Activated CD4-positive, alpha-beta T cell treated with anti-CD3 and anti-CD28 coated beads, Interleukin-2, amount 10 ng/mL, durations not matched to agents 7 days and 5 days (primary cell): ENCODE measurements at regions not wholly inside any gene's neighbourhood (a gene's known extent, or its start where the extent isn't known, plus 50 kb on each side); places are given as distances from the start of the nearest gene placed in this dataset.
"Not testable (repeated sequence)": the region's sequence is repeated elsewhere in the genome, so short reads cannot be mapped to it uniquely, and the experiment has no call there.

Experiments
- CTCF ChIA-PET: fragments of 350-600 bp; sonication (Branson Sonifier 250); formaldehyde crosslinking; loops from one replicate; lab custom pipeline; 2021; ENCODE audit warnings: antibody characterized with exemption; lab: Charles Lee
- POLR2A ChIA-PET: fragments of 350-600 bp; sonication (Branson Sonifier 250); formaldehyde crosslinking; loops from one replicate; lab custom pipeline; 2021; ENCODE audit warnings: antibody characterized with exemption; lab: Charles Lee
- DNase-seq: peaks from one replicate; pipeline ENCODE4 v3.0.0-alpha.2; 2020
- H3K27ac Mint-ChIP-seq: one replicate; pipeline ENCODE4 v1.8.0; 2021; ENCODE audit warnings: mild to moderate bottlenecking, moderate library complexity, mixed read lengths
- H3K27me3 Mint-ChIP-seq: one replicate; pipeline ENCODE4 v1.8.0; 2021; ENCODE audit warnings: mixed read lengths
- H3K36me3 Mint-ChIP-seq: one replicate; pipeline ENCODE4 v1.8.0; 2021; ENCODE audit warnings: low read depth, mixed read lengths
- H3K4me1 Mint-ChIP-seq: one replicate; pipeline ENCODE4 v1.8.0; 2021; ENCODE audit warnings: mixed read lengths
- H3K4me3 Mint-ChIP-seq: one replicate; pipeline ENCODE4 v1.8.0; 2021; ENCODE audit warnings: mild to moderate bottlenecking, moderate library complexity, mixed read lengths
- H3K9me3 Mint-ChIP-seq: one replicate; pipeline ENCODE4 v1.8.0; 2021; ENCODE audit warnings: mixed read lengths

DNA sequence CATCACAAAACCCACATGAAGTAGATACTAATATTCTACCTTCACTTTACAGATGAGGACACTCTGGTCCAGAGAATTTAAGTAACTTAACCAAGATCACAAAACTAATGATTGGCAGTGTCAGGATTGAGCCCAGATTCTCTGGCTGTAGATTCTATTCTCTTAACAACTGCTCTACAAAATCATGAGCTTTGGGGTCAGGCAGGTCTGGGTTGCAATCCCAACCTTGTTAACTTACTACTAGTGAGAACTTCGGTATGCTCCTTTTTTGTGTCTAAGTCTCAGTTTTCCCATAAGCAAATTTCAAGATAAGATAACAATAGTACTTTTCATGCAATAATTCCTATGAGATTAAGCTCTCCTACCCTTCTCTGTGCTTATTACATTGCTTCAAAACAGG, 127.5 kb downstream of the SPDYE17 start:
- H3K4me3 Mint-ChIP-seq, H3K27me3 Mint-ChIP-seq, POLR2A ChIA-PET, H3K9me3 Mint-ChIP-seq, H3K27ac Mint-ChIP-seq, H3K4me1 Mint-ChIP-seq, H3K36me3 Mint-ChIP-seq, DNase-seq, CTCF ChIA-PET: not testable (repeated sequence)

DNA sequence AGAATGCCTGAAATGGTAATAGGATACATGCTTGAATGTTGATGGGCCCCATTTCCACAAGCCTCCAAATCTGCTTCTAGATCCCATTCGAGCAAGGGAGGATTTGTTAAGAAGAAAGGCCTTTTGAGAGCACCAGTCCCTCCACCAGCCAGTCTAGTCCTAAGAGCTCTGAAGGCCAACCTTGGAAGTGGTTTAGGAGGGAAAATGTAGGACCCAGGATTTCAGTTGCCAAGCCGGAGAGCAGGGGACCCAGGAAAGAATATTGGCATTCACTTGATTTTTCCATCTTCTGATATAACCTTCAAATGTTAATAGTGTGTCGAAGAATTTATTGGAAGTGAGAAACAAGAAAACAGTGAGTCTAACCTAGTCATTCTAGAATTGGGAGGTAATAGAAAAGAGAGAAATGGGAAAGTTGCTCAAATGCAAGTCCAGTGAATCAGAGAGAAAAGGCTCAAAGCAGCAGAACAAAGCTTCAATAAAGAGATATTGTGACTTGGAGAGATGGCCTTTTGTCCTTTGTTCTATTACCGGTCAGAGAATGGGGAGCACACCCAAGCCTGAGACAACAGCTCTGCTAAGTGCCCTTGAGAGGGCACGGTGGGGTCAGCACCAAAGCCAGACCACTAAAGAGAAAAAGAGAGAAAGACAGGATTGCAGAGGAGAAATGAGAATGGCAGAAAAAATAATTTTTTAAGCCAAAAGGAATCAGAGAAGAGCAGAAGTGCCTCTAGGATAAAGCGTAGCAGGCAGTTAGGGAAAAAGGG, 130.0 kb downstream of the SPDYE17 start:
- CTCF ChIA-PET: not testable (repeated sequence)

DNA sequence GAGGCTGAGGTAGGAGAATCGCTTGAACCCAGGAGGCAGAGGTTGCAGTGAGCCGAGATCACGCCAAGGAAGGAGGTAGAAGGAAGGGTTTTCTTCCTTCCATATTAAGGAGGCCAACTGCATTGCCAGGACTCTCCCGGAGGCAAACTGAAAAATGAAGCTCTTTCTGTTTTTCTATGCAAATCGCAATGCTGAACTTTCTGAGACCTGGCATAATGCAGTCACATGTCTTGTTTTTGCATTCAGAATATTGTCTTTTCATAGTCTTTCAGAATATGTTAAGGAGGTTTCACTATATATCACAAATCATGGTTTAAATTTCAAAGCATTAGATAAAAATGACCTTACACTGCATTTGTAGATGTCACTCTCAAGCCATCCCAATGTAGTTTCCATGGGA, 133.4 kb downstream of the SPDYE17 start:
- POLR2A ChIA-PET, H3K27ac Mint-ChIP-seq, DNase-seq, CTCF ChIA-PET, H3K4me3 Mint-ChIP-seq, H3K27me3 Mint-ChIP-seq, H3K36me3 Mint-ChIP-seq, H3K9me3 Mint-ChIP-seq, H3K4me1 Mint-ChIP-seq: not testable (repeated sequence)

More for the DNA sequence above, 130.0 kb downstream of the SPDYE17 start:
- H3K36me3 Mint-ChIP-seq, POLR2A ChIA-PET, H3K27me3 Mint-ChIP-seq, H3K9me3 Mint-ChIP-seq, H3K4me3 Mint-ChIP-seq, H3K4me1 Mint-ChIP-seq, DNase-seq, H3K27ac Mint-ChIP-seq: not testable (repeated sequence)

DNA sequence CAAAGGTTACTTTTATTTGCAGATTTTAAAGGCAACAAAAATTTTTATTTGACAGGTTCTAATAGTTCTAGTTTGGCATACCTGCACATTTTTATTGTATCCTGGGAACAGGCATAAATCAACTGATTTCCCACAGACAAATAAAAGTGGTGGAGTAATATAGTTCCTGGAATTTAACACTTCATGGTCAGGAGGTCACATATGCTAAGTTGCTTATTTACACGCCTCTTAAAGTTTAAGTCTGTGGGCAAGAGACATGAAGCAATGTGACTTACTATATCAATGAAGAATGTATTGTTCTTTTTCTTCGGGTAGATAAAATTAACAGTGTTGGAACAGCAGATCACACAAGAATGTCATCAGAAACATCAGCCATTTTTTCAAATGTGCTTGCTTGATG, 135.2 kb downstream of the SPDYE17 start:
- CTCF ChIA-PET, H3K27ac Mint-ChIP-seq, POLR2A ChIA-PET, DNase-seq, H3K4me3 Mint-ChIP-seq, H3K27me3 Mint-ChIP-seq, H3K36me3 Mint-ChIP-seq, H3K9me3 Mint-ChIP-seq, H3K4me1 Mint-ChIP-seq: not testable (repeated sequence)

DNA sequence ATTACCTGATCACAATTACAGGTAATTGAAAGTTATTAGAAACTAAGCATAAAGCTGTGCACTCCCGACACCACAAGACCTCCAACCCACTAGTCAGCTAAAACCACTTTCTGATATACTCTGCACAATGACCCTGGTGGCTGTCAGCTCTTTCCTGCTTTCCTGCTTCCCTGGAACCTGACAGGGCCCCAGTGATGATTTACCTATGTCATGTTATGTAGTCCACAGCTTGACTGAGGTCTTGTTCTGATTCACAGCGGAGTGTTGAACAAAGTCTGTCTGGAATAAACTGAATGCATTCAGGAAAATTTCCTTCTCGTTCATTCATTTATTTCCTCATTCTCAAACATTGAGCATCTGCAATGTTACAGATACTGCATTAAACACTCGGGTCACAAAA, 136.5 kb downstream of the SPDYE17 start:
- POLR2A ChIA-PET, CTCF ChIA-PET, H3K4me1 Mint-ChIP-seq: not testable (repeated sequence)

DNA sequence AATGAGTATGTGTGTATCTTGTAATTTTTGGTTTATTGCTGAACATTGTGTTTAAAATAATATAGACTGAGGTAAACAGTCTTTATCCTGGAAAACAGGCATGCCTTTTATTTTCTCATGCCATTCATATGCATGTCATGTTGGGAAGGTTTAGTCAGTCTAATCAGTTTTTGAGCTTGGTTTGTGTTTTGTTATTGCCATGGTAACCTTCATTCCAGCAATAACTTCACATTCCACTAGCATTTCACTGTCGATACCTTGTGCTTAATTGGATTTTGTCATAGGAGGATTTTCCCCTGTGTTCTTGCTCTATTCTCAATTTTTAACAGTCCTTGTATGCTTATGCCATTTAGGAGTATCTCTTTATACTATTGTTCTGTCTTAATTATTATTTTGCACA, 140.4 kb downstream of the SPDYE17 start:
- H3K4me1 Mint-ChIP-seq, H3K27ac Mint-ChIP-seq, DNase-seq, CTCF ChIA-PET, H3K9me3 Mint-ChIP-seq, H3K36me3 Mint-ChIP-seq, POLR2A ChIA-PET, H3K27me3 Mint-ChIP-seq, H3K4me3 Mint-ChIP-seq: not testable (repeated sequence)

More for the DNA sequence above, 136.5 kb downstream of the SPDYE17 start:
- not testable (repeated sequence) for DNase-seq, H3K27ac Mint-ChIP-seq, H3K27me3 Mint-ChIP-seq, H3K36me3 Mint-ChIP-seq, H3K4me3 Mint-ChIP-seq, H3K9me3 Mint-ChIP-seq

DNA sequence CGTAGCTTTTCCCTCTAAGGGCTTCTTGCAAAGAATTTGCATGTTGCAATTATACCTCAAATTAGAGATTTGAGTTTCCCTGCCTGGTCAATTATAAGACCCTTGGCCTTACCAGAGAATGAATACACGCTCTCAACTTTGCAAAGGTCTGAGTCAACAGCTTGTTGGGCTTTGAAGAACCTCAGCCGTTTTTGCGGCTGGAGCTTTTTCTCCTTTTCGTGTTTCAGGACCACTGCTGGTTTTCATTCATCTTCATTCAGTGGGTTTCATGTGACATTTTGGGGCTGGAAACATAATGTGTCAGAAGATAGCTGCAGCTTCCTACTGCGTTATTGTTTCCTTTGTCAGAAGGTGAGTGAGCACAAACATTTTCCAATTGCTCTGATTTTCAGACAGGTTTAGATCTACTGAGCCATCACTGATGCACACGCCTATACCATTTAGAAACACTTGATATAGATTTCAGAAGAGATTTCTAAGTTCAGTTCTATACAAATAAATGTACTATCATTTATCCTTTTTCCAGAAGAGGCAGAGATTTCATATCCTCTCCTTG, 152.3 kb downstream of the SPDYE17 start:
- H3K4me1 Mint-ChIP-seq, H3K27ac Mint-ChIP-seq, H3K36me3 Mint-ChIP-seq, H3K27me3 Mint-ChIP-seq, DNase-seq, H3K9me3 Mint-ChIP-seq, POLR2A ChIA-PET, H3K4me3 Mint-ChIP-seq, CTCF ChIA-PET: not testable (repeated sequence)

DNA sequence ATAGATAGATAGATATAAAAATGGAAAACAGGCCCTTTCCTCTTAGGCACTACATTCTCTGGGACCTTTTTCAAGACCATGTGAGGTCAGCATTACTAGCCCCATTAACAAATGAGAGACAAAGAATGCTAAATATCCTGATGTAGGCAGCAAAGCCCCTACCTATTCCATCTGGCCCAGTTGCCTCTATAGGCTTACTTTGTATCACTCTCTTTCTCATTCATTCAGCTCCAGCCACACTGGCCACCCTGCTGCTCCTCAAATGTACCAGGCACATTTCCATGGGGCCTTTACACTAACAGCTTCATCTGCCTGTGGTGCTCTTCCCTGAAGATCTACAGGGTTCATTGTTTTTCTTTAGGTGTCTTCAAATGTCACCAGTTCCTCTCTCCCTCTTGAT, 156.4 kb downstream of the SPDYE17 start:
- CTCF ChIA-PET, H3K36me3 Mint-ChIP-seq, H3K9me3 Mint-ChIP-seq, H3K27me3 Mint-ChIP-seq, POLR2A ChIA-PET, H3K27ac Mint-ChIP-seq, DNase-seq, H3K4me1 Mint-ChIP-seq, H3K4me3 Mint-ChIP-seq: not testable (repeated sequence)

DNA sequence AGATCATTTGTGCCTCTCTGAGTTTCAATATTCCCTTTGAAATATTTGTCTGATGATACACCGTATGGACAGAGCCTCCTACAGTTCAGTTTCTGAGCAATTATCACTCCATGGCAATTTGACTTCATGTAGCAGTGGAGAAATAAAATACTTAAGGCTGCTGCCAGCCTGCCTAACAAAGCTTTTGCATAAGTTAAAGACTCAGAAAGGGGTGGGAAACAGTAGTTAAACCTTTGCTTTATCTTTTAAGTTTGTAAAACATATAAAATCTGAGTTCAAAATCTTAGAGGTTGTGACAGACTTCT, 161.7 kb downstream of the SPDYE17 start:
- POLR2A ChIA-PET, H3K36me3 Mint-ChIP-seq, CTCF ChIA-PET: not testable (repeated sequence)

DNA sequence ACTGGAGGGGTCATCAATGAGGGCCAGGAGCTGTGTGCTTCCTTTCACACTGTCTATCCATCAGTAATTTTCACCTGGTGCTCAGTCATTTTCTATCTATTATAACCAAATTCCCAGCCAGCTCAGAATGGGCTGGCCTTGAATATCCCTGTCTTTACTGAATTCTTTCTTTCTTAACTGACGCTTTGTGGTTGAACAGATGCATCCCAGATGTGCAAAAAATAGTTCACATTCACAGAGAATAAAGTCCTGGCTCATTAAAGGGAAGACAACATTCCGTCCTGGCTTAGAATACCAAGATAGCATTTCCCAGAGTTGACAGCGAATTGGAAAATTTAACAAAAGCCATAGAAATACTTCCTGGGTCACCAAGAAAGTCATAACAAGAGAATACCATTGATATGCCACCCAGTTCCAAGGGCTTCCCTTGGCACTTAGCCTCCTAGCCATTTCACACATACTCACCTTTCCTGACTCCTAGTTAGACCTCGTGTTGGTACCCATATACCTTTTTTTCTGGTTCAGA, 164.7 kb downstream of the SPDYE17 start:
- H3K4me3 Mint-ChIP-seq, DNase-seq, H3K27ac Mint-ChIP-seq, CTCF ChIA-PET, H3K4me1 Mint-ChIP-seq, H3K36me3 Mint-ChIP-seq, H3K27me3 Mint-ChIP-seq, POLR2A ChIA-PET, H3K9me3 Mint-ChIP-seq: not testable (repeated sequence)

More for the DNA sequence above, 161.7 kb downstream of the SPDYE17 start:
- H3K9me3 Mint-ChIP-seq, H3K4me3 Mint-ChIP-seq, DNase-seq, H3K27me3 Mint-ChIP-seq, H3K27ac Mint-ChIP-seq, H3K4me1 Mint-ChIP-seq: not testable (repeated sequence)

DNA sequence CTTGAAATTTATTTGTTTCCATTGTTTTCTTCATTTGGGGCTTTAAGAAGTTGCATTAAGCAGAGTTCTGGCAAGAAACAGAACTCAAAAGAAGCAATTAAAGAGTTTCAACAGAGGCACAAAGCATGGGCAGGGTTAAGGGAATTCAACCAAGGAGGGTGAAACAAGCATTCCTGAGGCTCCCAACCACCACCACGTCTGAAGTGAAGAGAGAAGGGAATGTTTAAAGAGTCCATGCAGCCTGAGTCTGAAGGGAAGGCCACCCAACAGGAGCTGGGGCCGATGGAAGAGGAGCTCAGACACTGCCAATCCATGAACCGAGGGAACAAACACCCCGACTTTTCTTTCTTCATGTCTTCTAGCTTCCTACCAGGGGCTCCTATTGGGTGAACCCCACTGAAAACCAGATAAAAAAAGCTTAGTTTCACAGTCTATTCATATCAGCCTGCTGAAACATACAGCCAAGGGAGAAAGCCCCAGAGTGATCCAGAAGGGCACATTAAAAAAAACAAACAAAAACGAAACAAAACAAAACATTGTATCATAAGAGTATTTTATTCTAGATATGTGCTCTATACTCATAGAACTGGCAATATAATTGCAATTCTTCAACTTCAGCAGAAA, 168.9 kb downstream of the SPDYE17 start:
- CTCF ChIA-PET, DNase-seq, H3K36me3 Mint-ChIP-seq, H3K4me3 Mint-ChIP-seq, H3K9me3 Mint-ChIP-seq, H3K27ac Mint-ChIP-seq, POLR2A ChIA-PET, H3K27me3 Mint-ChIP-seq, H3K4me1 Mint-ChIP-seq: not testable (repeated sequence)

DNA sequence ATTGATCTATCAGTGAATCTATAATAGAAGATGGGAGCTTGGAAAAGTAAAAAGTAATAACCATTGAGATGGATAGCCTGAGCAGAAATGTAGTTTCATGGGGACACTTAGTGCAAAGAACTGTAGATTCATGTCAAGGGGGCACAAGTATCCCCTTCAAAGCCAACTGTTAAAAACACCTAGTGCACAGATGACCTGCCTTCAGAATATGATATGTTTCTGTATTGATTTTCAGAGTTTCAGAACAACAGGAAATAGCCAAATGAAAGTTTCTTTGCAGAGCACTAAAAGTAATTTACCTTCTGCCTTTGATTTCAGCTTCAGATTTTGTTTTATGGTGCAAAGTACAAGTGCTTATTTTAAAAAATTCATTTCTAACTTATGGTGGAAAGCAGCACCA, 169.9 kb downstream of the SPDYE17 start:
- H3K9me3 Mint-ChIP-seq, CTCF ChIA-PET, H3K27ac Mint-ChIP-seq: not testable (repeated sequence)

DNA sequence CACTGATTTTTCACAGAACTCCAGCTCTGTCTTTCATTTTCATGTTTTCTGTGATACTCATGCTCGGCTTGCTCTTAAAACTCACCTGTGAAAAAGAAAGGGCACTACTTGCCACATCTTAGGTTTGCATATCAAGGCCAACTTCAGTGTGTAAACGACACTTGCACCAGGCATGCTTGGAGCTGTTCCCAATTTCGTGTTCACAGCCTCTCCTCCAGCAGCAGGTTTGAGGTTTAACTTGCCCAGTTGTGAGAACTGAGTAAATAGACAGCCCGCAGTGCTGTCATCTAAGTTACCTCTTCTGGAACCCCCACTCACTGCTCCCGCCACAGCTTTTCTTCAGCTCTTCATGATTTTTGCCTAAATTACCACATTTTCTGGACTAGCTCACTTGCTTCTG, 172.2 kb downstream of the SPDYE17 start:
- DNase-seq, POLR2A ChIA-PET, H3K4me1 Mint-ChIP-seq, H3K36me3 Mint-ChIP-seq, H3K27ac Mint-ChIP-seq, H3K27me3 Mint-ChIP-seq, H3K9me3 Mint-ChIP-seq, CTCF ChIA-PET, H3K4me3 Mint-ChIP-seq: not testable (repeated sequence)

More for the DNA sequence above, 169.9 kb downstream of the SPDYE17 start:
- POLR2A ChIA-PET, DNase-seq, H3K36me3 Mint-ChIP-seq, H3K27me3 Mint-ChIP-seq, H3K4me1 Mint-ChIP-seq, H3K4me3 Mint-ChIP-seq: not testable (repeated sequence)
